ENCODE measurements at regions not wholly inside any gene's neighbourhood (a gene's known extent, or its start where the extent isn't known, plus 50 kb on each side); places are given as distances from the start of the nearest gene placed in this dataset.

- no peak for TF ChIP-seq CTCF (conservative IDR thresholded peaks at IDR 0.05; ENCODE audit: low read depth in 2 of 2)
- no peak for TF ChIP-seq EZH2phosphoT487 (IDR thresholded peaks at IDR 0.05; ENCODE audit: unreplicated experiment)
- no peak for TF ChIP-seq POLR2AphosphoS5 (IDR thresholded peaks at IDR 0.05; ENCODE audit: low read depth)
- no peak for TF ChIP-seq CREB1 (CRISPR knock-in tag; IDR thresholded peaks at IDR 0.05; ENCODE audit: low read depth)
- no peak for TF ChIP-seq EZH2 (IDR thresholded peaks at IDR 0.05; ENCODE audit: low read depth, unreplicated experiment)
These were observed 228.6 kb downstream of the EFNB2 start for GRCh38 chr13:106306748-106307277.

All from GM23338 (cell line).